PC-9 (cell line): ENCODE measurements at regions not wholly inside any gene's neighbourhood (a gene's known extent, or its start where the extent isn't known, plus 50 kb on each side); places are given as distances from the start of the nearest gene placed in this dataset.
A peak's percentile ranks its signal among the peaks of the same experiment; 100 is the strongest.

Source experiments
- BruUV-seq: library from RNA; stranded (reverse); fragments of 400-500 nt; replicated peaks from 2 replicates; lab custom pipeline; 2021; lab: Mats Ljungman, UMichigan
- CTCF ChIA-PET: fragments of 300-600 bp; sonication (Branson Sonifier 250); formaldehyde crosslinking; loops from one replicate; lab custom pipeline; 2022; ENCODE audit warnings: antibody characterized with exemption; lab: Charles Lee
- POLR2A ChIA-PET: fragments of 300-600 bp; sonication (Branson Sonifier 250); formaldehyde crosslinking; loops from one replicate; lab custom pipeline; 2022; ENCODE audit warnings: antibody characterized with exemption; ENCODE audit not compliant: unreplicated experiment; lab: Charles Lee
- DNase-seq, 2 experiments: peaks; one replicate each; pipeline versions ENCODE4 v3.0.0 to v3.0.0-alpha.2; 2015 to 2022; ENCODE audit warnings: mixed read lengths in 1 of 2
- H2AFZ ChIP-seq: fragments of 200-600 bp; sonication (generic); 2 replicates; pipeline ENCODE4 v1.8.1; 2017; ENCODE audit warnings: antibody characterized with exemption
- H3F3A ChIP-seq: fragments of 200-600 bp; sonication (generic); 2 replicates; pipeline ENCODE4 v1.8.1; 2017; ENCODE audit warnings: antibody characterized with exemption, mild to moderate bottlenecking, low read depth; ENCODE audit not compliant: insufficient read depth
- H3K27ac ChIP-seq: fragments of 200-600 bp; sonication (generic); 2 replicates; pipeline ENCODE4 v1.6.1; 2016; ENCODE audit warnings: mixed run types
- H3K27me3 ChIP-seq: fragments of 200-600 bp; sonication (generic); 2 replicates; pipeline ENCODE4 v1.6.1; 2016; ENCODE audit warnings: low read depth, mixed run types; ENCODE audit not compliant: insufficient read depth
- H3K36me3 ChIP-seq: fragments of 200-600 bp; sonication (generic); 2 replicates; pipeline ENCODE4 v1.6.1; 2016; ENCODE audit warnings: low read depth, mixed run types
- H3K4me1 ChIP-seq: fragments of 200-600 bp; sonication (generic); replicated peaks from 2 replicates; pipeline ENCODE4 v1.6.1; 2016; ENCODE audit warnings: mixed run types; ENCODE audit not compliant: insufficient read depth
- H3K4me2 ChIP-seq: fragments of 200-600 bp; sonication (generic); 2 replicates; pipeline ENCODE4 v1.6.1; 2017; ENCODE audit warnings: mixed run types
- H3K4me3 ChIP-seq: fragments of 200-600 bp; sonication (generic); 2 replicates; pipeline ENCODE4 v1.6.1; 2016; ENCODE audit warnings: mixed run types
- H3K79me2 ChIP-seq: fragments of 200-600 bp; sonication (generic); 2 replicates; pipeline ENCODE4 v1.6.1; 2017; ENCODE audit warnings: low read depth, mixed run types
- H3K9me2 ChIP-seq: fragments of 200-600 bp; sonication (generic); 2 replicates; pipeline ENCODE4 v1.8.1; 2017; ENCODE audit warnings: mild to moderate bottlenecking; ENCODE audit not compliant: insufficient read depth
- H3K9me3 ChIP-seq: fragments of 200-600 bp; sonication (generic); 2 replicates; pipeline ENCODE4 v1.8.1; 2016; ENCODE audit warnings: low read depth; ENCODE audit not compliant: insufficient read depth
- H4K20me1 ChIP-seq: fragments of 200-600 bp; sonication (generic); 2 replicates; pipeline ENCODE4 v1.8.1; 2017; ENCODE audit not compliant: insufficient read depth
- EZH2 ChIP-seq: fragments of 200-600 bp; sonication (generic); IDR thresholded peaks from 2 replicates; pipeline ENCODE4 v1.8.0; 2017; ENCODE audit warnings: antibody characterized with exemption, low read depth
- intact Hi-C: fragments of 100-400 bp; cut with micrococcal nuclease; formaldehyde crosslinking; loops from one replicate; pipeline ENCODE4 v1.10.0; 2022; ENCODE audit not compliant: unreplicated experiment
- TF ChIP-seq, protein P1 (sequence below): fragments of 200-600 bp; sonication (generic); conservative IDR thresholded peaks from 2 replicates; pipeline ENCODE4 v1.6.1; 2017; ENCODE audit warnings: mixed run types, antibody characterized with exemption, mild to moderate bottlenecking, moderate library complexity

DNA sequence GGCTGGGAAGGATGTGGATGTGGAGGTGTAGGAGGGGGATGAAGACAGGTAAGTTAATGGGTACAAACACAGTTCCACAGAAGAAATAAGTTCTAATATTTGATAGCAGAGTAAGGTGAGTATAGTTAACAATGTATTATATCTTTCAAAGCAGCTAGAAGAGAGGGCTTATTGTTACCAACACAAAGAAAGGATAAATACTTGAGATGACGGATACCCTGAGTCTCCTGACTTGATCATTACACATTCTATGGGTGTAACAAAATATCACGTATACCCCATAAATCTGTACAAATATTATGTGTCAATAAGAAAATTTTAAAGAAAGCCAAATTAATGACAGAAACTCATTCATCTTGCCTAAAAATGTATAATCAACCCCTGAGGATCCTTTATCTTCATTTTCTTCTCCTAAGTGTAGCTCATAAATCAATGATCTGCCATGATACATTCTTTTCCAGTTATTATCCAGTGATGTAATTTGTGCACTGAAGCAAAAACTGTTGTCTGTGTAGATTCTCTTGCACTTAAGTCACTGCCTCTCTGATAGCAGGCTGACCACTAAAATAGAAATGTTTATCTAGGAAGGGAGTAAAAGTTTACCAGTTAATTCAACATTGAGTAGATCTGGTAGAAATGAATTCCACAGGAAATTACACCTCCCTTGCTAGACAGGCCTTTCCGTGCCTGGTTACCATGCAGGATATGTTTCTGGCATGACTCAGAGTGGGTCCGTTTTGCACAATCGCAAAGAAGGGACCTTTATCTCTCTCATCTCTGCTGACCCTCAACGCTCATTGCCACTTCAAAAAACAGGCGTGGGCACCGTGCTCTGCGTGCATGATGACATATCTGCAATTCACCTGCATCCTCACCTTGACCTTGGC lies 249.7 kb upstream of the NCKAP5 start:
- Histone ChIP-seq H3K4me3 (no peak overlapping the region), H3K27me3 (no peaks in the 10 kb centered on the region), H3K9me3 (no peaks in the 10 kb centered on the region), H2AFZ (no peak overlapping the region), H4K20me1 (no peaks in the 10 kb centered on the region), H3K27ac (peak overlapping the region; percentile 39), H3K36me3 (no peaks in the 10 kb centered on the region), H3K9me2 (no peaks in the 10 kb centered on the region), H3K4me2 (peak overlapping the region; percentile 6; the same call in 1 of the 2 replicates), H3K79me2 (no peaks in the 10 kb centered on the region), H3F3A (peaks cover 13% of the 10 kb centered on the region; the same call in 1 of the 2 replicates), H3K4me1 (peaks cover 37% of the 10 kb centered on the region)
- peak; percentile 15 to 56 for DNase-seq
- TF ChIP-seq, protein P1, sequence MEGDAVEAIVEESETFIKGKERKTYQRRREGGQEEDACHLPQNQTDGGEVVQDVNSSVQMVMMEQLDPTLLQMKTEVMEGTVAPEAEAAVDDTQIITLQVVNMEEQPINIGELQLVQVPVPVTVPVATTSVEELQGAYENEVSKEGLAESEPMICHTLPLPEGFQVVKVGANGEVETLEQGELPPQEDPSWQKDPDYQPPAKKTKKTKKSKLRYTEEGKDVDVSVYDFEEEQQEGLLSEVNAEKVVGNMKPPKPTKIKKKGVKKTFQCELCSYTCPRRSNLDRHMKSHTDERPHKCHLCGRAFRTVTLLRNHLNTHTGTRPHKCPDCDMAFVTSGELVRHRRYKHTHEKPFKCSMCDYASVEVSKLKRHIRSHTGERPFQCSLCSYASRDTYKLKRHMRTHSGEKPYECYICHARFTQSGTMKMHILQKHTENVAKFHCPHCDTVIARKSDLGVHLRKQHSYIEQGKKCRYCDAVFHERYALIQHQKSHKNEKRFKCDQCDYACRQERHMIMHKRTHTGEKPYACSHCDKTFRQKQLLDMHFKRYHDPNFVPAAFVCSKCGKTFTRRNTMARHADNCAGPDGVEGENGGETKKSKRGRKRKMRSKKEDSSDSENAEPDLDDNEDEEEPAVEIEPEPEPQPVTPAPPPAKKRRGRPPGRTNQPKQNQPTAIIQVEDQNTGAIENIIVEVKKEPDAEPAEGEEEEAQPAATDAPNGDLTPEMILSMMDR = no peak
- no peak for TF ChIP-seq EZH2
- POLR2A ChIA-PET = no interaction called here
- intact Hi-C loops = no loop called here
- BruUV-seq = no TSS peak
- CTCF ChIA-PET = no interaction called here

DNA sequence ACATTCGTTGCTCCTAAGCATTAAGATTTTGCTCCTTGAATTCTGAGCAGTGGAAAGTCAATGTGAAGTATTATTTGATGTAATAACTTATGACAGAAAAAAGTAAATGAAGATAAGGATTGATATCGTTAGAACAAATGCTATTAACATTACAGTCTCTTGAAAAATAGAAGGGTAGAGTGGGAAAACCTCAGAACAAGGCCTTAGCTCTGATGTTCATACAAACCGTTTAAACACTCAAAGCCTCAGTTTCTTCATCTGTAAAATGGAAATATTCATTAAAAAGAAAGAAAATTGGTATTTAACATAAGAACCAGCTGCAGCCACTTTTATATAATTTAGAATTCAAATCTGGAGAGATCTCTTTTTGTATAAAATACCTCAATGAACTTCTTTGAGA lies 250.4 kb upstream of the NCKAP5 start:
- peak overlapping the region; percentile 39 for H3K27ac ChIP-seq
- H3K36me3 ChIP-seq = no peaks in the 10 kb centered on the region
- peaks cover 13% of the 10 kb centered on the region; the same call in 1 of the 2 replicates for H3F3A ChIP-seq
- intact Hi-C loops = no loop called here
- no TSS peak for BruUV-seq
- ChIA-PET POLR2A (no interaction called here), CTCF (no interaction called here)
- TF ChIP-seq, protein P1 = no peak
- no peak for TF ChIP-seq EZH2
- H2AFZ ChIP-seq = no peak overlapping the region
- H4K20me1 ChIP-seq = no peaks in the 10 kb centered on the region
- H3K4me3 ChIP-seq = no peak overlapping the region
- H3K9me3 ChIP-seq = no peaks in the 10 kb centered on the region
- 0 out of 2 replicates have a peak overlapping the region, but pooled peaks have one; percentile 6 for H3K4me2 ChIP-seq
- no peaks in the 10 kb centered on the region for H3K27me3 ChIP-seq
- H3K9me2 ChIP-seq = no peaks in the 10 kb centered on the region
- no peaks in the 10 kb centered on the region for H3K79me2 ChIP-seq
- peaks cover 29% of the 10 kb centered on the region for H3K4me1 ChIP-seq
- no peak for DNase-seq

DNA sequence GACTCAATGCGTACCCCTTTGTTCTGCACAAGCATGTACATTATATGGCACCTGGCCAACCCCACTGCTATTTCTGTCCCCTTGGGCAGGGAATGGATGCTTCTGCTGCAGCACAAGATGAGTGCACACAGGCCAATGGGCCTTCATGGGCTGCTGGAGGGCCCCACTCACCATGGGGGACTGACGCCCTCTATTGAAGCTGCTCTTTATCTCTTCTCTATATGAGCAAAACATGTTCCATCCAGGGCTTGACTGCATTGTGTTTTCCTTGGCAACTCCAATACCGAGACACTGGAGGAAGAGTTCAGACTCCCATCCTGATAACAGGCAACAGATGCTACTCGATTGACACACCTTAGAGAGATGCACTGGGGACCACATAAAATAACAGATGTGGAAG lies 251.6 kb upstream of the NCKAP5 start:
- Histone ChIP-seq H4K20me1 (no peaks in the 10 kb centered on the region), H3K79me2 (no peaks in the 10 kb centered on the region), H3K9me3 (no peaks in the 10 kb centered on the region), H3K4me1 (peaks cover 28% of the 10 kb centered on the region), H3K4me2 (no peak overlapping the region), H3K27me3 (no peaks in the 10 kb centered on the region), H3K9me2 (no peaks in the 10 kb centered on the region), H2AFZ (no peak overlapping the region), H3K4me3 (no peak overlapping the region), H3K27ac (no peak overlapping the region), H3F3A (peaks cover 13% of the 10 kb centered on the region; the same call in 1 of the 2 replicates), H3K36me3 (no peaks in the 10 kb centered on the region)
- no TSS peak for BruUV-seq
- DNase-seq = no peak
- POLR2A ChIA-PET = no interaction called here
- intact Hi-C loops = no loop called here
- TF ChIP-seq EZH2 = no peak
- CTCF ChIA-PET = no interaction called here
